ENCODE measurements at regions not wholly inside any gene's neighbourhood (a gene's known extent, or its start where the extent isn't known, plus 50 kb on each side); places are given as distances from the start of the nearest gene placed in this dataset.

GRCh38 chr2:173483137-173483536 lies 128.5 kb downstream of the CDCA7 start:
- Histone ChIP-seq H4K20me1 (ENCODE audit: insufficient read depth, low read length) (no peaks in the 10 kb centered on the region), H3K27ac (ENCODE audit: extremely low read length, insufficient read depth, low read length) (no peak overlapping the region), H3K4me1 (ENCODE audit: insufficient read depth, low read length) (peaks cover 8% of the 10 kb centered on the region; the same call in 1 of the 2 replicates), H3K9ac (ENCODE audit: insufficient read depth, low read depth, low read length) (no peak overlapping the region), H3K4me2 (ENCODE audit: low read depth, low read length) (peak overlapping the region; percentile 38), H3K36me3 (replicated peaks in 1 of 2; ENCODE audit: control insufficient read depth in 1 of 2, insufficient read depth in 2 of 2, low read length in 2 of 2) (no peaks in the 10 kb centered on the region), H3K9me3 (ENCODE audit: low read length) (no peaks in the 10 kb centered on the region), H3K4me3 (replicated peaks in 1 of 3; ENCODE audit: insufficient read depth in 1 of 3, low read depth in 2 of 3, low read length in 3 of 3) (no peak overlapping the region), H3K79me2 (ENCODE audit: insufficient read depth, low read length) (no peaks in the 10 kb centered on the region), H2AFZ (ENCODE audit: low read length) (no peak overlapping the region), H3K27me3 (ENCODE audit: control insufficient read depth in 1 of 2, insufficient read depth in 2 of 2, low read length in 2 of 2) (peaks cover 0 to 9% of the 10 kb centered on the region in 2 experiments; a peak in 1 of 5 replicates)
- ChIA-PET CTCF (ENCODE audit: low intra/inter-chr PET ratio, low total read pairs) (no interaction called here), POLR2A (no interaction called here)
- FAIRE-seq, result no peak
- intact Hi-C loops (cut with micrococcal nuclease; ENCODE audit: unreplicated experiment), result no loop called here
- in situ Hi-C loops (cut with HindIII; ENCODE audit: extremely low pct_ligation_motif_present, low pct_unique_long_range_greater_than_20kb), result no loop called here
- DNase-seq (ENCODE audit: low spot score), result no peak
- 54% methylated on average over 5 of the region's 5 CpGs for WGBS (ENCODE audit: low lambda C conversion rate)
- no peak for ATAC-seq
- no TSS peak for BruUV-seq (replicated peaks)
- TF ChIP-seq MTERF4 (CRISPR knock-in tag; IDR thresholded peaks at IDR 0.05) (no peak), TFE3 (CRISPR knock-in tag; IDR thresholded peaks at IDR 0.05) (no peak), CEBPG (CRISPR knock-in tag; IDR thresholded peaks at IDR 0.05) (no peak), ZBTB43 (CRISPR knock-in tag; conservative IDR thresholded peaks at IDR 0.05) (no peak), NR2C2 (CRISPR knock-in tag; IDR thresholded peaks at IDR 0.05; ENCODE audit: borderline replicate concordance) (no peak), STAG1 (CRISPR knock-in tag; IDR thresholded peaks at IDR 0.05) (no peak), HOMEZ (CRISPR knock-in tag; IDR thresholded peaks at IDR 0.05; ENCODE audit: low read depth) (no peak), ZFY (CRISPR knock-in tag; IDR thresholded peaks at IDR 0.05) (no peak), ZMYM3 (CRISPR knock-in tag; IDR thresholded peaks at IDR 0.05) (no peak), RFX5 (IDR thresholded peaks at IDR 0.05; ENCODE audit: low read depth, low read length) (no peak), ATF2 (CRISPR knock-in tag; IDR thresholded peaks at IDR 0.05) (no peak), SOX6 (IDR thresholded peaks at IDR 0.05) (no peak), SOX6 (CRISPR knock-in tag; IDR thresholded peaks at IDR 0.05) (no peak), MIXL1 (CRISPR knock-in tag; IDR thresholded peaks at IDR 0.05) (no peak), ZKSCAN5 (CRISPR knock-in tag; IDR thresholded peaks at IDR 0.05) (no peak), ZBTB4 (CRISPR knock-in tag; IDR thresholded peaks at IDR 0.05; ENCODE audit: borderline replicate concordance) (no peak)

All from HepG2 (cell line).